Upper lobe of left lung (tissue), 6 donors: ENCODE measurements at regions not wholly inside any gene's neighbourhood (a gene's known extent, or its start where the extent isn't known, plus 50 kb on each side); places are given as distances from the start of the nearest gene placed in this dataset.
"Not testable (repeated sequence)": the region's sequence is repeated elsewhere in the genome, so short reads cannot be mapped to it uniquely, and the experiment has no call there.

Source experiments
- ATAC-seq, 2 donors: fragments of 200-7000 bp; cut with Tn5 transposase; one replicate each; pipeline ENCODE4 v1.9.1; 2022; ENCODE audit warnings: mild to moderate bottlenecking in 2 of 2, moderate library complexity in 2 of 2; ENCODE audit not compliant: low FRiP score in 2 of 2
- DNase-seq, 2 donors: peaks; one replicate each; pipeline ENCODE4 v3.0.0-alpha.2; 2019 to 2020
- H3K27ac ChIP-seq, 4 donors: fragments of 200-600 bp; sonication (generic); one replicate each; pipeline ENCODE4 v1.5.1; 2016 to 2019
- H3K27me3 ChIP-seq, 4 donors: fragments of 200-600 bp; sonication (generic); one replicate each; pipeline ENCODE4 v1.5.1; 2017 to 2019
- H3K36me3 ChIP-seq, 4 donors: fragments of 200-600 bp; sonication (generic); one replicate each; pipeline ENCODE4 v1.5.1; 2016 to 2019
- H3K4me1 ChIP-seq, 4 donors: fragments of 200-600 bp; sonication (generic); one replicate each; pipeline ENCODE4 v1.5.1; 2018 to 2019
- H3K4me3 ChIP-seq, 4 donors: fragments of 200-600 bp; sonication (generic); one replicate each; pipeline ENCODE4 v1.5.1; 2017 to 2019; ENCODE audit warnings: mild to moderate bottlenecking in 2 of 4, moderate library complexity in 1 of 4
- H3K9me3 ChIP-seq, 4 donors: fragments of 200-600 bp; sonication (generic); one replicate each; pipeline ENCODE4 v1.5.1; 2018 to 2019
- EP300 ChIP-seq, 4 donors: sonication (generic); formaldehyde crosslinking; IDR thresholded peaks; one replicate each; pipeline ENCODE4 v1.5.1; 2017; ENCODE audit warnings: antibody characterized with exemption in 4 of 4, control low read depth in 2 of 4
- POLR2A ChIP-seq, 4 donors: fragments of 450-650 bp; IDR thresholded peaks; one replicate each; pipeline ENCODE4 v1.5.1; 2016 to 2017; ENCODE audit warnings: antibody characterized with exemption in 4 of 4, mild to moderate bottlenecking in 2 of 4
- POLR2AphosphoS5 ChIP-seq, 2 donors: sonication (generic); formaldehyde crosslinking; IDR thresholded peaks; one replicate each; pipeline ENCODE4 v1.5.1; 2017; ENCODE audit warnings: antibody characterized with exemption in 2 of 2
- whole genome bisulfite sequencing, 2 donors: methylation state at CpG; one replicate each; pipeline ENCODE4 v1.1.5; 2017 to 2018; 5-methylcytosine and 5-hydroxymethylcytosine counted together
- TF ChIP-seq, protein P1 (sequence below), 6 experiments: fragments of 450-650 bp in 4 of 6; fragments of 200-600 bp in 2 of 6; sonication (generic) in 2 of 6; IDR thresholded peaks; one replicate each; pipeline ENCODE4 v1.5.1; 2016 to 2019; ENCODE audit warnings: antibody characterized with exemption in 6 of 6
- donor health status: DM: no; HTN: no; CAD: no; lungs with moderate emphysema.
- donor health status: DM: no; HTN: yes; CAD: no; lungs with severe emphysema.

DNA sequence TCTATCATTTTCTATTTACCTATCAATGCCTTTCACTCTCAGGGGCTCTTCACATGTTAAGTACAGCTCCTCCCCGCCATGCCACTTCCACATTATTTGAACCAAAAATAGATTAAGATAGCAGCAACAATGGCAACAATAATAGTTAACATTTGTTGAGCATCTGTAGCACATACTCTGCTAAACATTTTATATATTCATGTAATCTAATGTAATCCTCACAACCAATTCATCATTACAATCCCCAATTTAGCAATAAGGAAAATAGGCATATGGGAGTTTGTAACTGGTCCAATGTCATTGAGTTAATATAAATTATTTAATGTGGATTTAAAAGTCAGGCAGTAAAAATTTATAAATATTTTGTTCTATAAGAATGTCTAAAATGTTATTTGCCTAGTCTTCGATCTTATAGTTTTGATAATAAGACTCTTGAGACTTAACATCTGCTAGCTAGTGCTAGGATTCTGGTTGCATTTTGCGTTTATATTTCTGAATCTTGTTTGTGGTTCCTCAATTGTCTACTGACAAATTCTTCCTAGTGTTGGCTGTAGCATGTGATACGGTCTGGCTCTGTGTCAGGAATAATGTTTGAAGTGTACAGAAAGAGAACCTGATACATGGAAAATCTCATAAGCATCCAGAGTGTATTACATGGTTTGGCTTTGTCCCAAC, 621.5 kb upstream of the LUZP2 start:
- H3K4me1 ChIP-seq = no peaks in the 10 kb centered on the region
- 67 to 76% methylated on average over 4 of the region's 4 CpGs for WGBS, 2 donors

DNA sequence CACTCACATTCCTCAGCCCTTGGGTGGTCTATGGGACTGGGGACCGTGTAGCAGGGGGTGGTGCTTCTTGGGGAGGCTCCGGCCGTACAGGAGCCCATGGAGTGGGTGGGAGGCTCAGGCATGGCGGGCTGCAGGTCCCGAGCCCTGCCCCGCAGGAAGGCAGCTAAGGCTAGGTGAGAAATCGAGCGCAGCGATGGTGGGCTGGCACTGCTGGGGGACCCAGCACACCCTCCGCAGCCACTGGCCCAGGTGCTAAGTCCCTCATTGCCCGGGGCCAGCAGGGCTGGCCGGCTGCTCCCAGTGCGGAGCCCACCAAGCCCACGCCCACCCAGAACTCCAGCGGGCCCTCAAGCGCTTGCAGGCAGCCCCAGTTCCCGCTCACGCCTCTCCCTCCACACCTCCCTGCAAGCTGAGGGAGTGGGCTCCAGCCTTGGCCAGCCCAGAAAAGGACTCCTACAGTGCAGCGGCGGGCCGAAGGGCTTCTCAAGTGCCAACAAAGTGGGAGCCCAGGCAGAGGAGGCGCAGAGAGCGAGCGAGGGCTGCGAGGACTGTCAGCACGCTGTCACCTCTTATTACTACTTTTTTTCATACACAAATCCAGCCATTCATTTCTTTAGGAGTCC, 613.3 kb upstream of the LUZP2 start:
- H3K36me3 ChIP-seq, H3K4me3 ChIP-seq, H3K27ac ChIP-seq, ATAC-seq, H3K4me1 ChIP-seq, H3K27me3 ChIP-seq, H3K9me3 ChIP-seq: not testable (repeated sequence)
- WGBS, 2 donors = 93 to 95% methylated on average over 15 to 21 of the region's 26 CpGs
- DNase-seq = peak in 1 of 2 donors; percentile 63

More for the DNA sequence above, 621.5 kb upstream of the LUZP2 start:
- ATAC-seq (no peak), DNase-seq (no peak)
- no peak for TF ChIP-seq EP300 (IDR thresholded peaks at IDR 0.05)
- Histone ChIP-seq H3K4me3 (no peak overlapping the region), H3K27me3 (no peaks in the 10 kb centered on the region), H3K9me3 (no peaks in the 10 kb centered on the region), H3K36me3 (no peaks in the 10 kb centered on the region), H3K27ac (no peak overlapping the region)

DNA sequence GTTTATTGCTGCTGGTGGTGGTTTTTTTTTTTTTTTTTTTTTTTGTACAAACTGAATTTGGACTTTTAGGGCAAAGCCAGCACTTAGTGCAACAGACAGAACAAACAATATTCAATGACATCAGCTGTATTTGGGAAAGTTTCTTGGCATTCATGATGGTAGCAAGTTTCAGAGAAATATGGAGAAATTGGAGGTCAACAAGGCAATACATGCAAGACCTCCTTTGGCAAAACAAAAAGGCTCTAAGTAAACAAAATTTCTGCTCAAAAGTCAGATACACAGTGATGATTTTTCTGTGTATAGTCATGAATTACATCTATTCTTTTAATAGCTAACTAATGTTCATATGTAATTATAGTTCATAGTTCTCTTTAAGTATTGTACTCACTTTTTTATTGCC, 612.5 kb upstream of the LUZP2 start:
- Histone ChIP-seq H3K36me3 (no peaks in the 10 kb centered on the region), H3K9me3 (no peaks in the 10 kb centered on the region), H3K27me3 (no peaks in the 10 kb centered on the region), H3K4me3 (no peak overlapping the region), H3K27ac (no peak overlapping the region), H3K4me1 (no peaks in the 10 kb centered on the region)
- ATAC-seq (no peak), DNase-seq (no peak)
- TF ChIP-seq POLR2A (IDR thresholded peaks at IDR 0.05) = no peak
- TF ChIP-seq EP300 (IDR thresholded peaks at IDR 0.05) = no peak
- TF ChIP-seq POLR2AphosphoS5 (IDR thresholded peaks at IDR 0.05) = no peak
- TF ChIP-seq, protein P1, sequence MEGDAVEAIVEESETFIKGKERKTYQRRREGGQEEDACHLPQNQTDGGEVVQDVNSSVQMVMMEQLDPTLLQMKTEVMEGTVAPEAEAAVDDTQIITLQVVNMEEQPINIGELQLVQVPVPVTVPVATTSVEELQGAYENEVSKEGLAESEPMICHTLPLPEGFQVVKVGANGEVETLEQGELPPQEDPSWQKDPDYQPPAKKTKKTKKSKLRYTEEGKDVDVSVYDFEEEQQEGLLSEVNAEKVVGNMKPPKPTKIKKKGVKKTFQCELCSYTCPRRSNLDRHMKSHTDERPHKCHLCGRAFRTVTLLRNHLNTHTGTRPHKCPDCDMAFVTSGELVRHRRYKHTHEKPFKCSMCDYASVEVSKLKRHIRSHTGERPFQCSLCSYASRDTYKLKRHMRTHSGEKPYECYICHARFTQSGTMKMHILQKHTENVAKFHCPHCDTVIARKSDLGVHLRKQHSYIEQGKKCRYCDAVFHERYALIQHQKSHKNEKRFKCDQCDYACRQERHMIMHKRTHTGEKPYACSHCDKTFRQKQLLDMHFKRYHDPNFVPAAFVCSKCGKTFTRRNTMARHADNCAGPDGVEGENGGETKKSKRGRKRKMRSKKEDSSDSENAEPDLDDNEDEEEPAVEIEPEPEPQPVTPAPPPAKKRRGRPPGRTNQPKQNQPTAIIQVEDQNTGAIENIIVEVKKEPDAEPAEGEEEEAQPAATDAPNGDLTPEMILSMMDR (IDR thresholded peaks at IDR 0.05) = no peak

DNA sequence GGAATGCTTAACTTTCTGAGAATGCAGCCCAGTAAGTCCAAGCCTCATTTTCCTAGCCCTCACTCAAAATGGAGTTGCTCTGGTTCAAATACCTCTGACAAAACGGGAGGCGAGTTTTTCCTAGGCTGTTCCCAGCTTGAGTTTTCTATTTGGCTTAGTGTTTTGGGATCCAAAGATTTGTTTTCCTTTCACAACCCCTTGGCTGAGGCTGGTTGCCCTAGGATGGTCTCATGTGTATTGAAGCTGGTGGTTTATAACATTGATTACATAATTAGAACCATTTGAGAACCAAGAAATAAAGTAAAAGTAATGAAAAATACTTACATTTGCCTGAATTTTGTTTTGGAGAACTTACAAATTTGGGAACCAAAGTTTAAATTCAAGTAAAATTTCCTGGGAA, 611.1 kb upstream of the LUZP2 start:
- H3K4me3 ChIP-seq = no peak overlapping the region
- H3K36me3 ChIP-seq = no peaks in the 10 kb centered on the region
- 82 to 84% methylated on average over 2 of the region's 2 CpGs for WGBS, 2 donors
- no peak for DNase-seq
- H3K27me3 ChIP-seq = no peaks in the 10 kb centered on the region
- no peaks in the 10 kb centered on the region for H3K4me1 ChIP-seq
- ATAC-seq = no peak
- no peak overlapping the region for H3K27ac ChIP-seq
- no peaks in the 10 kb centered on the region for H3K9me3 ChIP-seq
- TF ChIP-seq POLR2A (IDR thresholded peaks at IDR 0.05) (no peak), EP300 (IDR thresholded peaks at IDR 0.05) (no peak), POLR2AphosphoS5 (IDR thresholded peaks at IDR 0.05) (no peak)
- TF ChIP-seq, protein P1 (IDR thresholded peaks at IDR 0.05) = no peak

DNA sequence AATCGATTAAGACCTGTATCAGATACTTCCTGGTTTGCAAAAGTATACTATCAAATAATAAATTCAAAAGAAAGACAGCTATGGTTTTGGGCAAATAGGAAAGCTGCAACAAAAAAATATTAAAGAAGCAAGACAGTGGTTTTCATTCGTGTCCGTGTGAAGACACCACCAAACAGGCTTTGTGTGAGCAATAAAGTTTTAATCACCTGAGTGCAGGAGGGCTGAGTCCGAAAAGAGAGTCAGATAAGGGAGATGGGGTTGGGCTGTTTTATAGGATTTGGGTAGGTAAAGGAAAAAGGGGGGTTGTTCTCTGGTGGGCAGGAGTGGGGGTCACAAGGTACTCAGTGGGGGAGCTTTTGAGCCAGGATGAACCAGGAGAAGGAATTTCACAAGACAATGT, 609.7 kb upstream of the LUZP2 start:
- not testable (repeated sequence) for ATAC-seq, DNase-seq, H3K27me3 ChIP-seq, H3K4me3 ChIP-seq, H3K27ac ChIP-seq, H3K9me3 ChIP-seq, H3K4me1 ChIP-seq, H3K36me3 ChIP-seq
- WGBS, 2 donors = 83 to 86% methylated on average over 4 of the region's 4 CpGs

DNA sequence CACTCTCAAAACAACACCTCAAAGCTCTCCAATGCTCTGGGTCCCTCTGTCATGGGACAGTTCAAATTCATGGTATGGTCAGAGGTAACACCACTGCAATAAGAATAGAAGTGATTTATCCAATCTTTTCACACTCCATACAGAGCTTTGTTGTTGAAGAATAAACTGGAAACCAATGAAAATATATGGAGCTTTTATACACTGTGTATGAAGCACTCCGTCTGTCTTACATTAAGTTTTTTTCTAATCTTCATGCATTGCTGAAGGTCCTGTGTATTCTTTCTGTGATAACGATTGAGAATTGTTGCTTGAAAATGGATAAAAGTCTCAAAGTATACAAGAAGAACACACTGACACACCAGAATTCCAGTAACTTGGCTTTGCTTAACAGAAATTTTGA, 603.7 kb upstream of the LUZP2 start:
- H3K27me3 ChIP-seq = no peaks in the 10 kb centered on the region
- DNase-seq = no peak
- H3K36me3 ChIP-seq = no peaks in the 10 kb centered on the region
- no peaks in the 10 kb centered on the region for H3K4me1 ChIP-seq
- ATAC-seq = no peak
- H3K27ac ChIP-seq = no peak overlapping the region
- no peak overlapping the region for H3K4me3 ChIP-seq
- 81 to 84% methylated on average over 2 of the region's 2 CpGs for WGBS, 2 donors
- no peaks in the 10 kb centered on the region for H3K9me3 ChIP-seq
- TF ChIP-seq, protein P1 (IDR thresholded peaks at IDR 0.05) = no peak
- TF ChIP-seq POLR2AphosphoS5 (IDR thresholded peaks at IDR 0.05) (no peak), POLR2A (IDR thresholded peaks at IDR 0.05) (no peak), EP300 (IDR thresholded peaks at IDR 0.05) (no peak)
